Naive thymus-derived CD4-positive, alpha-beta T cell (primary cell): ENCODE measurements at regions not wholly inside any gene's neighbourhood (a gene's known extent, or its start where the extent isn't known, plus 50 kb on each side); places are given as distances from the start of the nearest gene placed in this dataset.
"Not testable (repeated sequence)": the region's sequence is repeated elsewhere in the genome, so short reads cannot be mapped to it uniquely, and the experiment has no call there.

Source experiments
- ATAC-seq: fragments of 150-1000 bp; cut with Tn5 transposase; 2 replicates; pipeline ENCODE4 v1.10.0; 2021; ENCODE audit warnings: mild to moderate bottlenecking, moderate library complexity
- CTCF ChIA-PET: fragments of 350-600 bp; sonication (Branson Sonifier 250); formaldehyde crosslinking; loops from one replicate; lab custom pipeline; 2021; ENCODE audit warnings: antibody characterized with exemption; lab: Charles Lee
- POLR2A ChIA-PET: fragments of 350-600 bp; sonication (Branson Sonifier 250); formaldehyde crosslinking; loops from one replicate; lab custom pipeline; 2021; ENCODE audit warnings: antibody characterized with exemption, inconsistent platforms; lab: Charles Lee
- DNase-seq, 9 donors: peaks; one replicate each; pipeline versions ENCODE4 v3.0.0 to v3.0.0-alpha.2; 2020 to 2022; ENCODE audit warnings: mixed read lengths in 1 of 9
- H3K27ac ChIP-seq: one replicate; pipeline ENCODE4 v1.7.0; 2013; ENCODE audit warnings: mild to moderate bottlenecking, low read depth, low read length, moderate library complexity
- H3K27me3 ChIP-seq, 2 donors: one replicate each; pipeline ENCODE4 v1.7.0; 2013; ENCODE audit warnings: low read length in 2 of 2, mild to moderate bottlenecking in 2 of 2, moderate library complexity in 2 of 2; ENCODE audit not compliant: control insufficient read depth in 2 of 2, insufficient read depth in 2 of 2
- H3K36me3 ChIP-seq, 3 experiments: 1 replicate in 2 of 3; 2 replicates in 1 of 3; pipeline ENCODE4 v1.7.0; 2013; ENCODE audit warnings: low read length in 3 of 3, mild to moderate bottlenecking in 3 of 3, moderate library complexity in 1 of 3; ENCODE audit not compliant: insufficient read depth in 3 of 3, control insufficient read depth in 2 of 3
- H3K4me1 ChIP-seq, 2 donors: one replicate each; pipeline ENCODE4 v1.7.0; 2013; ENCODE audit warnings: low read length in 2 of 2, mild to moderate bottlenecking in 2 of 2, moderate library complexity in 1 of 2; ENCODE audit not compliant: control insufficient read depth in 2 of 2, insufficient read depth in 2 of 2
- H3K4me3 ChIP-seq: 2 replicates; pipeline ENCODE4 v1.7.0; 2013; ENCODE audit warnings: mild to moderate bottlenecking, low read length
- H3K9me3 ChIP-seq, 3 experiments: 1 replicate in 2 of 3; 2 replicates in 1 of 3; pipeline ENCODE4 v1.7.0; 2013; ENCODE audit warnings: low read length in 3 of 3; ENCODE audit not compliant: control insufficient read depth in 2 of 3
- H3K27ac Mint-ChIP-seq, 9 donors: one replicate each; pipeline ENCODE4 v1.8.0; 2020 to 2022; ENCODE audit warnings: mixed read lengths in 9 of 9, mild to moderate bottlenecking in 8 of 9, moderate library complexity in 5 of 9, inconsistent platforms in 2 of 9
- H3K27me3 Mint-ChIP-seq, 5 donors: one replicate each; pipeline ENCODE4 v1.8.0; 2021 to 2022; ENCODE audit warnings: mixed read lengths in 5 of 5, mild to moderate bottlenecking in 1 of 5
- H3K36me3 Mint-ChIP-seq, 5 donors: one replicate each; pipeline ENCODE4 v1.8.0; 2020 to 2022; ENCODE audit warnings: mixed read lengths in 5 of 5, mild to moderate bottlenecking in 3 of 5, inconsistent platforms in 1 of 5
- H3K4me1 Mint-ChIP-seq, 7 donors: one replicate each; pipeline ENCODE4 v1.8.0; 2020 to 2022; ENCODE audit warnings: mixed read lengths in 7 of 7, mild to moderate bottlenecking in 3 of 7, inconsistent platforms in 1 of 7
- H3K4me3 Mint-ChIP-seq, 10 donors: one replicate each; pipeline ENCODE4 v1.8.0; 2020 to 2022; ENCODE audit warnings: mild to moderate bottlenecking in 10 of 10, mixed read lengths in 10 of 10, moderate library complexity in 6 of 10, inconsistent platforms in 2 of 10
- H3K9me3 Mint-ChIP-seq, 11 donors: one replicate each; pipeline ENCODE4 v1.8.0; 2020 to 2022; ENCODE audit warnings: mixed read lengths in 11 of 11, mild to moderate bottlenecking in 4 of 11, inconsistent platforms in 1 of 11, moderate library complexity in 1 of 11
- intact Hi-C, 2 donors: fragments of 100-400 bp; cut with micrococcal nuclease; formaldehyde crosslinking; loops; one replicate each; pipeline ENCODE4 v1.15.1; 2023

- Mint-ChIP-seq H3K27ac (no peak overlapping the region), H3K36me3 (peaks cover 0 to 29% (median 5%) of the 10 kb centered on the region in 5 donors), H3K9me3 (peaks cover 9 to 87% (median 66%) of the 10 kb centered on the region in 11 donors), H3K27me3 (no peaks in the 10 kb centered on the region), H3K4me3 (no peak overlapping the region), H3K4me1 (no peaks in the 10 kb centered on the region)
- Histone ChIP-seq H3K27ac (no peak overlapping the region), H3K9me3 (peaks cover 0 to 37% (median 0%) of the 10 kb centered on the region in 3 experiments), H3K36me3 (no peaks in the 10 kb centered on the region), H3K4me3 (no peak overlapping the region), H3K4me1 (no peaks in the 10 kb centered on the region), H3K27me3 (no peaks in the 10 kb centered on the region)
- ChIA-PET POLR2A (no interaction called here), CTCF (no interaction called here)
- DNase-seq: no peak
- intact Hi-C loops: no loop called here
- no peak for ATAC-seq
Observed at GRCh38 chr19:27859689-27860088, 1353.3 kb downstream of the UQCRFS1 start.

DNA sequence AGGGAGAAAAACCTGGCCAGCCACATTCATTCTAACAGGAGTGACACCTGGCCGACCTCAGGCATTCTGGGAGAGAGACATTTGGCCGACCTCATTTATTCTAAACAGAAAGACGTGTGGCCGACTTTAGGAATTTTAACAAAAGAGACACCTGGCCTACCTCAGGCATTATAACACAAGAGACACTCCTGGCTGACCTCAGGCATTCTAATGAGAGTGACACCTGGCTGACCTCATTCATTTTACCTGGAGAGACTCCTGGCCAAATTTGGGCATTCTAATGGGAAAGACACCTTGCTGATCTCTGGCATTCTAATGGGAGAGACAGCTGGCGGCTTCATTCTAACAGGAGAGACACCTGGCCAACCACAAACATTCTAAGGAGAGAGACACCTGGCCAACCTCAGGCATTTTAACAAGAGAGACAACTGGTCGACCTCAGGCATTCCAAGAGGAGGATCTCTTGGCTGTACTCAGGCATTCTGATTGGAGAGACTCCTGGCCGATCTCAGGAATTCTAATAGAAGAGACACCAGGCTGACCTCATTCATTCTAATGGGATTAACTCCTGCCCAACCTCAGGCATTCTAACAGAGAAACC is 1353.9 kb downstream of the UQCRFS1 start:
- Mint-ChIP-seq H3K27ac (no peak overlapping the region), H3K4me1 (no peaks in the 10 kb centered on the region), H3K4me3 (no peak overlapping the region), H3K36me3 (peaks cover 0 to 30% (median 5%) of the 10 kb centered on the region in 5 donors), H3K27me3 (no peaks in the 10 kb centered on the region), H3K9me3 (peaks cover 11 to 89% (median 66%) of the 10 kb centered on the region in 11 donors)
- Histone ChIP-seq H3K27ac (no peak overlapping the region), H3K4me1 (no peaks in the 10 kb centered on the region), H3K4me3 (no peak overlapping the region), H3K27me3 (no peaks in the 10 kb centered on the region), H3K9me3 (peaks cover 0 to 37% (median 0%) of the 10 kb centered on the region in 3 experiments), H3K36me3 (no peaks in the 10 kb centered on the region)
- POLR2A ChIA-PET: no interaction called here
- DNase-seq (no peak), ATAC-seq (no peak)
- CTCF ChIA-PET: no interaction called here
- intact Hi-C loops: no loop called here

DNA sequence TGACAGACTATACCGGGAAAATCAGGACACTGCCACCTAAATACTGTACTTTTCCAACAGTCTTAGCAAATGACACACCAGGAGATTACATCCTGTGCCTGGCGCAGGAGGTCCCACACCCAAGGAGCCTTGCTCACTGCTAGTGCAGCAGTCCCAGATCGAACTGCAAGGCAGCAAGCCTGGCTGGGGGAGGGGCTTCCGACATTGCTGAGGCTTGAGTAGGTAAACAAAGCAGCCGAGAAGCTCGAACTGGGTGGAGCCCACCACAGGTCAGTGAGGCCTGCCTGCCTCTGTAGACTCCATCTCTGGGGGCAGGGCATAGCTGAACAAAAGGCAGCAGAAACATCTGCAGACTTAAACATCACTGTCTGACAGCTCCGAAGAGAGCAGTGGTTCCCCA is 1360.0 kb downstream of the UQCRFS1 start:
- H3K36me3 ChIP-seq, H3K27me3 Mint-ChIP-seq, H3K4me1 ChIP-seq, DNase-seq, H3K4me3 ChIP-seq, ATAC-seq, POLR2A ChIA-PET, intact Hi-C loops, H3K27me3 ChIP-seq, H3K27ac ChIP-seq, H3K4me1 Mint-ChIP-seq, H3K27ac Mint-ChIP-seq, H3K4me3 Mint-ChIP-seq, CTCF ChIA-PET: not testable (repeated sequence)
- H3K9me3 ChIP-seq: peaks cover 0 to 50% (median 0%) of the 10 kb centered on the region in 3 experiments
- peaks cover 11 to 87% (median 44%) of the 10 kb centered on the region in 11 donors for H3K9me3 Mint-ChIP-seq
- peaks cover 0 to 26% (median 5%) of the 10 kb centered on the region in 5 donors for H3K36me3 Mint-ChIP-seq

- Histone ChIP-seq H3K4me1 (no peaks in the 10 kb centered on the region), H3K27me3 (no peaks in the 10 kb centered on the region), H3K4me3 (no peak overlapping the region), H3K36me3 (no peaks in the 10 kb centered on the region), H3K27ac (no peak overlapping the region), H3K9me3 (peaks cover 0 to 57% (median 0%) of the 10 kb centered on the region in 3 experiments)
- Mint-ChIP-seq H3K4me3 (no peak overlapping the region), H3K27ac (no peak overlapping the region), H3K9me3 (peaks cover 11 to 87% (median 44%) of the 10 kb centered on the region in 11 donors), H3K36me3 (peaks cover 0 to 36% (median 9%) of the 10 kb centered on the region in 5 donors), H3K27me3 (no peaks in the 10 kb centered on the region), H3K4me1 (peaks cover 0 to 2% (median 0%) of the 10 kb centered on the region in 7 donors)
- ChIA-PET CTCF (no interaction called here), POLR2A (no interaction called here)
- intact Hi-C loops: no loop called here
- DNase-seq (no peak), ATAC-seq (no peak)
Observed at GRCh38 chr19:27851543-27852060, 1361.3 kb downstream of the UQCRFS1 start.

GRCh38 chr19:27851002-27851481 is 1361.9 kb downstream of the UQCRFS1 start:
- POLR2A ChIA-PET: no interaction called here
- Mint-ChIP-seq H3K27ac (no peak overlapping the region), H3K36me3 (peaks cover 0 to 36% (median 9%) of the 10 kb centered on the region in 5 donors), H3K27me3 (no peaks in the 10 kb centered on the region), H3K9me3 (peaks cover 11 to 87% (median 46%) of the 10 kb centered on the region in 11 donors), H3K4me1 (peaks cover 0 to 3% (median 0%) of the 10 kb centered on the region in 7 donors), H3K4me3 (no peak overlapping the region)
- Histone ChIP-seq H3K27me3 (no peaks in the 10 kb centered on the region), H3K4me3 (no peak overlapping the region), H3K4me1 (no peaks in the 10 kb centered on the region), H3K36me3 (no peaks in the 10 kb centered on the region), H3K9me3 (peaks cover 0 to 62% (median 0%) of the 10 kb centered on the region in 3 experiments), H3K27ac (no peak overlapping the region)
- ATAC-seq (no peak), DNase-seq (no peak)
- intact Hi-C loops: no loop called here
- CTCF ChIA-PET: no interaction called here

DNA sequence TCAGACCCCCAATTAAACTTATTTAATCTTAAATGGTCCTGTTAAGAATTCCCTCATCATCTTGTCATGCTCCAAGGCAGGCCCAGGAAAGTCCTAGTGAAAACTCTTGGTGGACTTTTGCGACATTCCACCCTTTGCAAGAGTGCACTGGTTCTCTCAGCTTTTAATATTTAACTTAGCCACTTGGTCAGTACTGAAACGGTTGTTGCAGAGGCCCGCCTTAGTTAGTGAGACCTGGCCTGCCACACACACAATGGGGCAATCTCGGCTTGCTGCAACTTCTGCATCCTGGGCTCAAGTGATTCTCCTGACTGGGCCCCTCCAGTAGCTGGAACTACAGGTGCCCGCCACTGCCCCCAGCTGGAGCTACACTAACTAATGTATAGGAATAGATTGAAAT is 1366.0 kb downstream of the UQCRFS1 start:
- H3K4me1 ChIP-seq: no peaks in the 10 kb centered on the region
- POLR2A ChIA-PET: no interaction called here

More for the DNA sequence above, 1366.0 kb downstream of the UQCRFS1 start:
- H3K27ac ChIP-seq: no peak overlapping the region
- Mint-ChIP-seq H3K4me3 (no peak overlapping the region), H3K27me3 (no peaks in the 10 kb centered on the region), H3K27ac (no peak overlapping the region), H3K36me3 (peaks cover 3 to 53% (median 23%) of the 10 kb centered on the region in 5 donors), H3K4me1 (peaks cover 0 to 6% (median 0%) of the 10 kb centered on the region in 7 donors), H3K9me3 (peaks cover 37 to 88% (median 52%) of the 10 kb centered on the region in 11 donors)
- ATAC-seq (no peak), DNase-seq (no peak)
- H3K36me3 ChIP-seq: no peaks in the 10 kb centered on the region
- intact Hi-C loops: no loop called here
- CTCF ChIA-PET: no interaction called here
- H3K27me3 ChIP-seq: no peaks in the 10 kb centered on the region
- H3K4me3 ChIP-seq: no peak overlapping the region
- H3K9me3 ChIP-seq: peaks cover 0 to 71% (median 0%) of the 10 kb centered on the region in 3 experiments
